PC-9 (cell line): ENCODE measurements at regions not wholly inside any gene's neighbourhood (a gene's known extent, or its start where the extent isn't known, plus 50 kb on each side); places are given as distances from the start of the nearest gene placed in this dataset.

Source experiments
- BruUV-seq: library from RNA; stranded (reverse); fragments of 400-500 nt; replicated peaks from 2 replicates; lab custom pipeline; 2021; lab: Mats Ljungman, UMichigan
- CTCF ChIA-PET: fragments of 300-600 bp; sonication (Branson Sonifier 250); formaldehyde crosslinking; loops from one replicate; lab custom pipeline; 2022; ENCODE audit warnings: antibody characterized with exemption; lab: Charles Lee
- POLR2A ChIA-PET: fragments of 300-600 bp; sonication (Branson Sonifier 250); formaldehyde crosslinking; loops from one replicate; lab custom pipeline; 2022; ENCODE audit warnings: antibody characterized with exemption; ENCODE audit not compliant: unreplicated experiment; lab: Charles Lee
- DNase-seq, 2 experiments: peaks; one replicate each; pipeline versions ENCODE4 v3.0.0 to v3.0.0-alpha.2; 2015 to 2022; ENCODE audit warnings: mixed read lengths in 1 of 2
- H2AFZ ChIP-seq: fragments of 200-600 bp; sonication (generic); 2 replicates; pipeline ENCODE4 v1.8.1; 2017; ENCODE audit warnings: antibody characterized with exemption
- H3F3A ChIP-seq: fragments of 200-600 bp; sonication (generic); 2 replicates; pipeline ENCODE4 v1.8.1; 2017; ENCODE audit warnings: antibody characterized with exemption, mild to moderate bottlenecking, low read depth; ENCODE audit not compliant: insufficient read depth
- H3K27ac ChIP-seq: fragments of 200-600 bp; sonication (generic); 2 replicates; pipeline ENCODE4 v1.6.1; 2016; ENCODE audit warnings: mixed run types
- H3K27me3 ChIP-seq: fragments of 200-600 bp; sonication (generic); 2 replicates; pipeline ENCODE4 v1.6.1; 2016; ENCODE audit warnings: low read depth, mixed run types; ENCODE audit not compliant: insufficient read depth
- H3K36me3 ChIP-seq: fragments of 200-600 bp; sonication (generic); 2 replicates; pipeline ENCODE4 v1.6.1; 2016; ENCODE audit warnings: low read depth, mixed run types
- H3K4me1 ChIP-seq: fragments of 200-600 bp; sonication (generic); replicated peaks from 2 replicates; pipeline ENCODE4 v1.6.1; 2016; ENCODE audit warnings: mixed run types; ENCODE audit not compliant: insufficient read depth
- H3K4me2 ChIP-seq: fragments of 200-600 bp; sonication (generic); 2 replicates; pipeline ENCODE4 v1.6.1; 2017; ENCODE audit warnings: mixed run types
- H3K4me3 ChIP-seq: fragments of 200-600 bp; sonication (generic); 2 replicates; pipeline ENCODE4 v1.6.1; 2016; ENCODE audit warnings: mixed run types
- H3K79me2 ChIP-seq: fragments of 200-600 bp; sonication (generic); 2 replicates; pipeline ENCODE4 v1.6.1; 2017; ENCODE audit warnings: low read depth, mixed run types
- H3K9me2 ChIP-seq: fragments of 200-600 bp; sonication (generic); 2 replicates; pipeline ENCODE4 v1.8.1; 2017; ENCODE audit warnings: mild to moderate bottlenecking; ENCODE audit not compliant: insufficient read depth
- H3K9me3 ChIP-seq: fragments of 200-600 bp; sonication (generic); 2 replicates; pipeline ENCODE4 v1.8.1; 2016; ENCODE audit warnings: low read depth; ENCODE audit not compliant: insufficient read depth
- H4K20me1 ChIP-seq: fragments of 200-600 bp; sonication (generic); 2 replicates; pipeline ENCODE4 v1.8.1; 2017; ENCODE audit not compliant: insufficient read depth
- EZH2 ChIP-seq: fragments of 200-600 bp; sonication (generic); IDR thresholded peaks from 2 replicates; pipeline ENCODE4 v1.8.0; 2017; ENCODE audit warnings: antibody characterized with exemption, low read depth
- intact Hi-C: fragments of 100-400 bp; cut with micrococcal nuclease; formaldehyde crosslinking; loops from one replicate; pipeline ENCODE4 v1.10.0; 2022; ENCODE audit not compliant: unreplicated experiment
- TF ChIP-seq, protein P1 (sequence below): fragments of 200-600 bp; sonication (generic); conservative IDR thresholded peaks from 2 replicates; pipeline ENCODE4 v1.6.1; 2017; ENCODE audit warnings: mixed run types, antibody characterized with exemption, mild to moderate bottlenecking, moderate library complexity

DNA sequence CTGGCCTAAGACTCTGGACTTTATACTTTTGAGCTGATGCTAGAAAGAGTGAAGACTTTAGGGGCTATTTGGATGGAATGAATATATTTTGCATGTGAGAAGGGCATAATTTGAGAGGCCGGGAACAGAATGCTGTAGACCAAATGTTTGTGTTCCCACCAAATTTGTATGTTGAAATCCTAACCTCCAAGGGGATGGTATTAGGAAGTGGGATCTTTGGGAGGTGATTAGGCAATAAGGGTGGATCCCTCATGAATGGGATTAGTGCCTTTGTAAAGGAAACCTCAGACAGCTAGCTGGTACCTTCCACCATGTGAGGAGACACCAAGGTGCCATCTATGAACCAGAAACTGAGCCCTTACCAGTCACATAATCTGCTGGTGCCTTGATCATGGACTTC lies 165.1 kb upstream of the S1PR3 start:
- DNase-seq: no peak
- Histone ChIP-seq H3K9me3 (no peaks in the 10 kb centered on the region), H3K4me3 (no peak overlapping the region), H4K20me1 (no peaks in the 10 kb centered on the region), H3K4me1 (no peaks in the 10 kb centered on the region), H3K27me3 (no peaks in the 10 kb centered on the region), H3F3A (no peaks in the 10 kb centered on the region), H3K4me2 (no peak overlapping the region), H3K27ac (no peak overlapping the region), H3K79me2 (no peaks in the 10 kb centered on the region), H3K36me3 (no peaks in the 10 kb centered on the region), H3K9me2 (no peaks in the 10 kb centered on the region), H2AFZ (no peak overlapping the region)
- no peak for TF ChIP-seq EZH2
- intact Hi-C loops: no loop called here
- BruUV-seq: no TSS peak
- CTCF ChIA-PET: no interaction called here
- POLR2A ChIA-PET: no interaction called here

DNA sequence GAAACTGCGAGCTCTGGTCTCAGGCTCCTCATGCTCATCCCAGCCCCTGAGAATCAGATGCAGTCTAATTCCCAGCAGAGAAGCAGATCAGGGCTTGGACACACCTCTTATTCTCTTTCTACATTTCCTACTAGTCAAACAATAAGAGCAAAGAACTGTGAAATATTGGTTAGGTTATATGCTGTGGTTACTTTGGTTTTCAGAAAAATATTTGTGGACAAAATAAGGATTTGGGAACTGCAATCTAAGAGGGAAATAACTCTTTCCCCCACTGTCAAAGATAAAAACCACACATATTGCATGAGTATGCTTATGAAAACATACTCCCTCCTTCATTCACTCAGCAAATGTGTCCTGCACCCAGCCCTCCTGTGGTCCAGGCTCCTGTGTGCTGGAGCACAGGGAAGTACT lies 164.5 kb upstream of the S1PR3 start:
- no peak overlapping the region for H2AFZ ChIP-seq
- H3K27ac ChIP-seq: no peak overlapping the region
- no peak overlapping the region for H3K4me3 ChIP-seq
- H3K4me1 ChIP-seq: no peaks in the 10 kb centered on the region
- H3K9me2 ChIP-seq: no peaks in the 10 kb centered on the region
- H3F3A ChIP-seq: no peaks in the 10 kb centered on the region
- no peak for DNase-seq
- intact Hi-C loops: no loop called here
- no peak overlapping the region for H3K4me2 ChIP-seq
- H3K36me3 ChIP-seq: no peaks in the 10 kb centered on the region
- TF ChIP-seq, protein P1, sequence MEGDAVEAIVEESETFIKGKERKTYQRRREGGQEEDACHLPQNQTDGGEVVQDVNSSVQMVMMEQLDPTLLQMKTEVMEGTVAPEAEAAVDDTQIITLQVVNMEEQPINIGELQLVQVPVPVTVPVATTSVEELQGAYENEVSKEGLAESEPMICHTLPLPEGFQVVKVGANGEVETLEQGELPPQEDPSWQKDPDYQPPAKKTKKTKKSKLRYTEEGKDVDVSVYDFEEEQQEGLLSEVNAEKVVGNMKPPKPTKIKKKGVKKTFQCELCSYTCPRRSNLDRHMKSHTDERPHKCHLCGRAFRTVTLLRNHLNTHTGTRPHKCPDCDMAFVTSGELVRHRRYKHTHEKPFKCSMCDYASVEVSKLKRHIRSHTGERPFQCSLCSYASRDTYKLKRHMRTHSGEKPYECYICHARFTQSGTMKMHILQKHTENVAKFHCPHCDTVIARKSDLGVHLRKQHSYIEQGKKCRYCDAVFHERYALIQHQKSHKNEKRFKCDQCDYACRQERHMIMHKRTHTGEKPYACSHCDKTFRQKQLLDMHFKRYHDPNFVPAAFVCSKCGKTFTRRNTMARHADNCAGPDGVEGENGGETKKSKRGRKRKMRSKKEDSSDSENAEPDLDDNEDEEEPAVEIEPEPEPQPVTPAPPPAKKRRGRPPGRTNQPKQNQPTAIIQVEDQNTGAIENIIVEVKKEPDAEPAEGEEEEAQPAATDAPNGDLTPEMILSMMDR: no peak
- no peak for TF ChIP-seq EZH2
- H3K9me3 ChIP-seq: no peaks in the 10 kb centered on the region
- H4K20me1 ChIP-seq: no peaks in the 10 kb centered on the region
- H3K27me3 ChIP-seq: no peaks in the 10 kb centered on the region
- H3K79me2 ChIP-seq: no peaks in the 10 kb centered on the region
- BruUV-seq: no TSS peak
- ChIA-PET POLR2A (interaction anchor here (0.8 kb wide), 1 partner anchor 20 kb away, joined by 4 read pairs; no protein-coding TSS in a partner anchor), CTCF (no interaction called here)

DNA sequence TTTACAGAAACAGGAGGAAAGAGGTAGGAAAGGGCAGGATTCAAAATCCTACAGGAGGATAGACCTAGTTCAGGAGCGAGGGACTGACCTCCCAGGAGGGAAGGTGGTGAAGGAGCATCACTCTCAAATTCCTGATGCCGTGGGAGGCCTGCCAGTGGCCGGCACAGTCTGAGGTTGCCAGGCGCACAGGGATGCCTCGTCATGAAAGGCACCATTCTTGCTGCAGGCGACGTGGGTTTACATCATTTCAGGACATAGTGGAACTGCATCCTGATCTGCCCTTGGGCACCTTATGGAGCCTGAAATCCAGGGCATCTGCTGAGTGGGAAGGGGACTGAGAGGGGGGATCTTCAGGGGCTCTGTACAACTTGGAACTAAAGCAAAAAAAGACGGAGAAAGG lies 163.2 kb upstream of the S1PR3 start:
- intact Hi-C loops: no loop called here

More for the DNA sequence above, 163.2 kb upstream of the S1PR3 start:
- DNase-seq: no peak
- BruUV-seq: no TSS peak
- no peaks in the 10 kb centered on the region for H3K79me2 ChIP-seq
- no peaks in the 10 kb centered on the region for H3K4me1 ChIP-seq
- H2AFZ ChIP-seq: no peak overlapping the region
- CTCF ChIA-PET: no interaction called here
- H3K9me2 ChIP-seq: no peaks in the 10 kb centered on the region
- no peaks in the 10 kb centered on the region for H3F3A ChIP-seq
- no peaks in the 10 kb centered on the region for H3K27me3 ChIP-seq
- H3K4me2 ChIP-seq: no peak overlapping the region
- POLR2A ChIA-PET: interaction anchor here (0.6 kb wide), 1 partner anchor 16 kb away, joined by 3 read pairs; no protein-coding TSS in a partner anchor
- H3K9me3 ChIP-seq: no peaks in the 10 kb centered on the region
- H3K36me3 ChIP-seq: no peaks in the 10 kb centered on the region
- no peak overlapping the region for H3K4me3 ChIP-seq
- TF ChIP-seq, protein P1: no peak
- TF ChIP-seq EZH2: no peak
- no peak overlapping the region for H3K27ac ChIP-seq
- H4K20me1 ChIP-seq: no peaks in the 10 kb centered on the region
